MV-4-11 (cell line): ENCODE measurements at regions not wholly inside any gene's neighbourhood (a gene's known extent, or its start where the extent isn't known, plus 50 kb on each side); places are given as distances from the start of the nearest gene placed in this dataset.

Experiments
- DNase-seq: peaks from one replicate; lab custom pipeline; 2025; lab: John Stamatoyannopoulos, UW

- no peak for DNase-seq
These were observed 147.2 kb downstream of the C9orf50 start for GRCh38 chr9:129473523-129474244.

- no peak for DNase-seq
These were observed 148.2 kb downstream of the C9orf50 start for GRCh38 chr9:129472651-129473102.

- DNase-seq: no peak
These were observed 149.5 kb downstream of the C9orf50 start for GRCh38 chr9:129471201-129472019.

- DNase-seq: no peak
These were observed 150.9 kb downstream of the C9orf50 start for GRCh38 chr9:129469988-129470316.

GRCh38 chr9:129469188-129469987, 151.5 kb downstream of the C9orf50 start:
- no peak for DNase-seq

- DNase-seq: no peak
These were observed 152.9 kb downstream of the C9orf50 start for GRCh38 chr9:129467739-129468666.

GRCh38 chr9:129467004-129467588, 153.8 kb downstream of the C9orf50 start:
- DNase-seq: no peak

- no peak for DNase-seq
These were observed 154.9 kb downstream of the C9orf50 start for GRCh38 chr9:129465834-129466535.

GRCh38 chr9:129464972-129465833, 155.7 kb downstream of the C9orf50 start:
- no peak for DNase-seq

GRCh38 chr9:129463994-129464393, 156.9 kb downstream of the C9orf50 start:
- no peak for DNase-seq

- no peak for DNase-seq
These were observed 157.4 kb downstream of the C9orf50 start for GRCh38 chr9:129463477-129463876.

- no peak for DNase-seq
These were observed 158.5 kb downstream of the C9orf50 start for GRCh38 chr9:129462360-129462759.

- peak; percentile 94 for DNase-seq
These were observed 160.3 kb downstream of the C9orf50 start for GRCh38 chr9:129460323-129461261.

GRCh38 chr9:129459547-129460322, 161.2 kb downstream of the C9orf50 start:
- no peak for DNase-seq

GRCh38 chr9:129458663-129459546, 162.0 kb downstream of the C9orf50 start:
- DNase-seq: peak; percentile 24

- DNase-seq: peak; percentile 62
These were observed 162.7 kb downstream of the C9orf50 start for GRCh38 chr9:129458155-129458661.
